DND-41 (cell line): ENCODE measurements at regions not wholly inside any gene's neighbourhood (a gene's known extent, or its start where the extent isn't known, plus 50 kb on each side); places are given as distances from the start of the nearest gene placed in this dataset.

Source experiments
- CTCF ChIP-seq: IDR thresholded peaks from 2 replicates; pipeline ENCODE4 v1.5.1; 2012; ENCODE audit warnings: borderline replicate concordance, low read length, moderate library complexity, mild to moderate bottlenecking; ENCODE audit not compliant: poor library complexity, severe bottlenecking; ENCODE audit errors: extremely low read depth
- EZH2 ChIP-seq: IDR thresholded peaks from 3 replicates; pipeline ENCODE4 v1.6.1; 2012; ENCODE audit warnings: borderline replicate concordance, low read depth, mild to moderate bottlenecking, moderate library complexity, low read length, inconsistent platforms; ENCODE audit not compliant: severe bottlenecking

- TF ChIP-seq CTCF (no peak), EZH2 (no peak)
Measured at GRCh38 chr4:63644396-63644795, 764.9 kb downstream of the TECRL start.
